NCI-H2196 (cell line): ENCODE measurements at regions not wholly inside any gene's neighbourhood (a gene's known extent, or its start where the extent isn't known, plus 50 kb on each side); places are given as distances from the start of the nearest gene placed in this dataset.

Experiments used
- DNase-seq: peaks from one replicate; lab custom pipeline; 2025; ENCODE audit not compliant: unreplicated experiment; lab: John Stamatoyannopoulos, UW

GRCh38 chr2:134154246-134154645 is 99.6 kb upstream of the MGAT5 start:
- no peak for DNase-seq

- no peak for DNase-seq
Observed at GRCh38 chr2:134155134-134155533, 98.7 kb upstream of the MGAT5 start.

- no peak for DNase-seq
Observed at GRCh38 chr2:134158295-134158694, 95.6 kb upstream of the MGAT5 start.

- DNase-seq: no peak
Observed at GRCh38 chr2:134161170-134161547, 92.7 kb upstream of the MGAT5 start.

GRCh38 chr2:134163336-134163735 is 90.5 kb upstream of the MGAT5 start:
- no peak for DNase-seq

GRCh38 chr2:134164306-134164705 is 89.6 kb upstream of the MGAT5 start:
- no peak for DNase-seq

- DNase-seq: no peak
Observed at GRCh38 chr2:134167015-134167414, 86.9 kb upstream of the MGAT5 start.

- no peak for DNase-seq
Observed at GRCh38 chr2:134169788-134170187, 84.1 kb upstream of the MGAT5 start.

- DNase-seq: no peak
Observed at GRCh38 chr2:134170294-134170693, 83.6 kb upstream of the MGAT5 start.

- DNase-seq: no peak
Observed at GRCh38 chr2:134170700-134171099, 83.2 kb upstream of the MGAT5 start.

- DNase-seq: peak; percentile 48
Observed at GRCh38 chr2:134173338-134174016, 80.4 kb upstream of the MGAT5 start.

GRCh38 chr2:134174711-134175110 is 79.2 kb upstream of the MGAT5 start:
- no peak for DNase-seq

- DNase-seq: no peak
Observed at GRCh38 chr2:134175834-134176233, 78.0 kb upstream of the MGAT5 start.

GRCh38 chr2:134177351-134177931 is 76.4 kb upstream of the MGAT5 start:
- DNase-seq: no peak

- no peak for DNase-seq
Observed at GRCh38 chr2:134178138-134178877, 75.6 kb upstream of the MGAT5 start.

- DNase-seq: no peak
Observed at GRCh38 chr2:134181219-134181618, 72.7 kb upstream of the MGAT5 start.

- no peak for DNase-seq
Observed at GRCh38 chr2:134183679-134184078, 70.2 kb upstream of the MGAT5 start.

- no peak for DNase-seq
Observed at GRCh38 chr2:134185639-134186038, 68.2 kb upstream of the MGAT5 start.

GRCh38 chr2:134189009-134189720 is 64.7 kb upstream of the MGAT5 start:
- peak; percentile 83 for DNase-seq

- DNase-seq: no peak
Observed at GRCh38 chr2:134190062-134190806, 63.6 kb upstream of the MGAT5 start.

- DNase-seq: no peak
Observed at GRCh38 chr2:134190807-134191203, 63.1 kb upstream of the MGAT5 start.
